GM12878 (cell line): ENCODE measurements at regions not wholly inside any gene's neighbourhood (a gene's known extent, or its start where the extent isn't known, plus 50 kb on each side); places are given as distances from the start of the nearest gene placed in this dataset.

ENCODE experiments used
- ATAC-seq: fragments of 200-7000 bp; cut with Tn5 transposase; 3 replicates; pipeline ENCODE4 v1.9.1; 2020; ENCODE audit warnings: mild to moderate bottlenecking, moderate library complexity
- BruUV-seq: library from RNA; stranded (reverse); fragments of 400-500 nt; replicated peaks from 2 replicates; lab custom pipeline; 2021; lab: Mats Ljungman, UMichigan
- CTCF ChIA-PET: fragments of 300-600 bp; sonication (Branson Sonifier 250); formaldehyde crosslinking; extraction: SDS; loops from one replicate; lab custom pipeline; 2021; ENCODE audit warnings: inconsistent platforms; lab: Yijun Ruan, JAX
- POLR2A ChIA-PET: fragments of 350-600 bp; formaldehyde crosslinking; extraction: SDS; loops from one replicate; lab custom pipeline; 2021; ENCODE audit warnings: inconsistent platforms; lab: Charles Lee
- RAD21 ChIA-PET: fragments of 300-600 bp; sonication (Branson Sonifier 250); formaldehyde crosslinking; loops from one replicate; lab custom pipeline; 2023; ENCODE audit warnings: antibody characterized with exemption; ENCODE audit not compliant: unreplicated experiment; lab: Charles Lee
- SMC1A ChIA-PET: fragments of 300-600 bp; sonication (Branson Sonifier 250); formaldehyde crosslinking; loops from one replicate; lab custom pipeline; 2023; ENCODE audit not compliant: unreplicated experiment, uncharacterized antibody; lab: Charles Lee
- DNase-seq: peaks from one replicate; pipeline ENCODE4 v3.0.0-alpha.2; 2011; ENCODE audit warnings: low read depth, low spot score
- FAIRE-seq: peaks from 3 replicates; lab custom pipeline; 2011; peaks lifted over from hg19 to GRCh38; lab: Jason Lieb, UNC
- H2AFZ ChIP-seq: 2 replicates; pipeline ENCODE4 v1.6.0; 2011; ENCODE audit warnings: low read depth, low read length, control low read depth; ENCODE audit not compliant: control insufficient read depth
- H3K27ac ChIP-seq: 2 replicates; pipeline ENCODE4 v1.5.1; 2011; ENCODE audit warnings: control low read depth; ENCODE audit not compliant: control insufficient read depth, insufficient read depth
- H3K27me3 ChIP-seq, 2 experiments: replicated peaks in 1 of 2; 2 replicates each; pipeline versions ENCODE4 v1.6.0 to v1.6.1; 2011; ENCODE audit warnings: low read length in 1 of 2; ENCODE audit not compliant: control insufficient read depth in 2 of 2, insufficient read depth in 2 of 2
- H3K36me3 ChIP-seq, 2 experiments: 2 replicates each; pipeline ENCODE4 v1.5.1; 2011; ENCODE audit warnings: low read length in 1 of 2; ENCODE audit not compliant: control insufficient read depth in 2 of 2, insufficient read depth in 2 of 2
- H3K4me1 ChIP-seq: 2 replicates; pipeline ENCODE4 v1.6.1; 2011; ENCODE audit warnings: mild to moderate bottlenecking, low read length, moderate library complexity, mixed read lengths; ENCODE audit not compliant: control insufficient read depth, insufficient read depth
- H3K4me2 ChIP-seq: 2 replicates; pipeline ENCODE4 v1.6.0; 2011; ENCODE audit warnings: control low read depth; ENCODE audit not compliant: control insufficient read depth, insufficient read depth
- H3K4me3 ChIP-seq: fragments of 200-600 bp; sonication (generic); 2 replicates; pipeline ENCODE4 v1.5.1; 2016
- H3K79me2 ChIP-seq: 2 replicates; pipeline ENCODE4 v1.6.0; 2011; ENCODE audit warnings: low read length; ENCODE audit not compliant: control insufficient read depth, insufficient read depth
- H3K9ac ChIP-seq: 2 replicates; pipeline ENCODE4 v1.8.0; 2011; ENCODE audit warnings: low read length, control low read depth, mixed read lengths; ENCODE audit not compliant: control insufficient read depth, insufficient read depth
- H3K9me3 ChIP-seq: replicated peaks from 3 replicates; pipeline ENCODE4 v1.5.1; 2011; ENCODE audit warnings: mild to moderate bottlenecking, low read length; ENCODE audit not compliant: control insufficient read depth, insufficient read depth
- H4K20me1 ChIP-seq: 2 replicates; pipeline ENCODE4 v1.6.0; 2011; ENCODE audit not compliant: control insufficient read depth, insufficient read depth
- CHD4 ChIP-seq: fragments of 200-600 bp; sonication (generic); IDR thresholded peaks from 2 replicates; pipeline ENCODE4 v1.6.1; 2016; ENCODE audit warnings: mild to moderate bottlenecking
- ESRRA ChIP-seq: IDR thresholded peaks from 2 replicates; pipeline ENCODE4 v1.6.1; 2012; ENCODE audit warnings: mild to moderate bottlenecking, low read length, improper control_type of control experiment
- ETV6 ChIP-seq, 2 experiments: fragments of 450-650 bp in 1 of 2; IDR thresholded peaks in 1 of 2; conservative IDR thresholded peaks in 1 of 2; 2 replicates each; pipeline ENCODE4 v1.6.1; 2014; ENCODE audit warnings: antibody characterized with exemption in 1 of 2, borderline replicate concordance in 1 of 2, low read depth in 1 of 2, mild to moderate bottlenecking in 1 of 2, moderate library complexity in 1 of 2
- IKZF1 ChIP-seq: fragments of 450-650 bp; conservative IDR thresholded peaks from 2 replicates; pipeline ENCODE4 v1.6.1; 2017; ENCODE audit warnings: antibody characterized with exemption, mild to moderate bottlenecking
- JUND ChIP-seq: IDR thresholded peaks from 2 replicates; pipeline ENCODE4 v1.6.1; 2012; ENCODE audit warnings: low read depth, mild to moderate bottlenecking, low read length, improper control_type of control experiment, moderate library complexity
- NR2C1 ChIP-seq: fragments of 450-650 bp; IDR thresholded peaks from 2 replicates; pipeline ENCODE4 v1.6.1; 2017; ENCODE audit warnings: antibody characterized with exemption, mild to moderate bottlenecking, moderate library complexity
- PAX8 ChIP-seq: fragments of 450-650 bp; IDR thresholded peaks from 2 replicates; pipeline ENCODE4 v1.6.1; 2017; ENCODE audit warnings: mild to moderate bottlenecking, moderate library complexity
- SMAD1 ChIP-seq: fragments of 450-650 bp; IDR thresholded peaks from 2 replicates; pipeline ENCODE4 v1.6.1; 2018; ENCODE audit warnings: mild to moderate bottlenecking, low read depth; ENCODE audit not compliant: partially characterized antibody
- SPI1 ChIP-seq: IDR thresholded peaks from 2 replicates; pipeline ENCODE4 v1.6.1; 2011; ENCODE audit warnings: low read depth, mild to moderate bottlenecking, low read length, moderate library complexity, borderline replicate concordance; ENCODE audit not compliant: insufficient read depth
- TARDBP ChIP-seq: IDR thresholded peaks from 2 replicates; pipeline ENCODE4 v1.6.1; 2016; ENCODE audit warnings: borderline replicate concordance
- ZBED1 ChIP-seq: IDR thresholded peaks from 2 replicates; pipeline ENCODE4 v1.6.1; 2016; ENCODE audit warnings: borderline replicate concordance
- ZZZ3 ChIP-seq: IDR thresholded peaks from 2 replicates; pipeline ENCODE4 v1.6.1; 2011; ENCODE audit warnings: low read depth; ENCODE audit not compliant: control insufficient read depth, insufficient read length
- WGBS: methylation state at CpG from one replicate; pipeline ENCODE4 v1.1.6; 2016; ENCODE audit warnings: low lambda C conversion rate; ENCODE audit not compliant: insufficient replicate concordance, insufficient coverage; ENCODE audit errors: missing lambda C conversion rate; 5-methylcytosine and 5-hydroxymethylcytosine counted together
- in situ Hi-C: fragments of 300-500 bp; cut with MboI; formaldehyde crosslinking; loops from 9 replicates; pipeline ENCODE4 v1.14.3; 2018; ENCODE audit warnings: mixed read lengths
- intact Hi-C: fragments of 100-400 bp; cut with micrococcal nuclease; formaldehyde crosslinking; loops from one replicate; pipeline ENCODE4 v1.14.2; 2022; ENCODE audit not compliant: unreplicated experiment
- TF ChIP-seq, protein P1 (sequence below): IDR thresholded peaks from 2 replicates; pipeline ENCODE4 v1.6.1; 2012; ENCODE audit warnings: mild to moderate bottlenecking, low read depth, low read length
- TF ChIP-seq, protein P2 (sequence below): IDR thresholded peaks from 2 replicates; pipeline ENCODE4 v1.6.1; 2012; ENCODE audit warnings: low read depth, low read length, improper control_type of control experiment
- TF ChIP-seq, protein P3 (sequence below): fragments of 450-650 bp; conservative IDR thresholded peaks from 2 replicates; pipeline ENCODE4 v1.6.1; 2017; ENCODE audit warnings: mild to moderate bottlenecking, moderate library complexity
- TF ChIP-seq, protein P4 (sequence below): fragments of 450-650 bp; IDR thresholded peaks from 2 replicates; pipeline ENCODE4 v1.6.1; 2018; ENCODE audit warnings: borderline replicate concordance, mild to moderate bottlenecking; ENCODE audit not compliant: partially characterized antibody

DNA sequence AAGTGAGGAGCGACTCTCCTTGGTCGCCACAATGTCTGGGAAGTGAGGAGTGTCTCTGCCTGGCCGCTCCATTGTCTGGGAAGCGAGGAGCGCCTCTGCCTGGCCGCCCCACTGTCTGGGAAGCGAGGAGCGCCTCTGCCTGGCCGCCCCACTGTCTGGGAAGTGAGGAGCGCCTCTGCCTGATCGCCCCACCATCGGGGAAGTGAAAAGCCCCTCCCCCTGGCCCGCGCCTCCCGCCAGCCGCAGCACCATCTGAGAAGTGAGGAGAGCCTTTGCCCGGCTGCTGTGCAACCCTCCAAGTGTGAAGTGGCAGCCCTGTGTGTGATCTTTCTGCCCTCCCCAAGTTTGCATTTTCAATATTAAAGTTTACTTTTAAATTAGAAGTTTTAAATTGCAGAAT is 95.0 kb upstream of the PPP2R5A start:
- TF ChIP-seq JUND (no peak), CHD4 (no peak), SMAD1 (no peak), IKZF1 (no peak), PAX8 (no peak), NR2C1 (no peak), ESRRA (no peak), ETV6 (conservative IDR thresholded peaks at IDR 0.05 in 1 of 2, IDR thresholded peaks at IDR 0.05 in 1 of 2; ENCODE audit: borderline replicate concordance in 1 of 2, low read depth in 1 of 2) (no peak), ZZZ3 (no peak), SPI1 (no peak), TARDBP (no peak), ZBED1 (no peak)
- TF ChIP-seq, protein P1, sequence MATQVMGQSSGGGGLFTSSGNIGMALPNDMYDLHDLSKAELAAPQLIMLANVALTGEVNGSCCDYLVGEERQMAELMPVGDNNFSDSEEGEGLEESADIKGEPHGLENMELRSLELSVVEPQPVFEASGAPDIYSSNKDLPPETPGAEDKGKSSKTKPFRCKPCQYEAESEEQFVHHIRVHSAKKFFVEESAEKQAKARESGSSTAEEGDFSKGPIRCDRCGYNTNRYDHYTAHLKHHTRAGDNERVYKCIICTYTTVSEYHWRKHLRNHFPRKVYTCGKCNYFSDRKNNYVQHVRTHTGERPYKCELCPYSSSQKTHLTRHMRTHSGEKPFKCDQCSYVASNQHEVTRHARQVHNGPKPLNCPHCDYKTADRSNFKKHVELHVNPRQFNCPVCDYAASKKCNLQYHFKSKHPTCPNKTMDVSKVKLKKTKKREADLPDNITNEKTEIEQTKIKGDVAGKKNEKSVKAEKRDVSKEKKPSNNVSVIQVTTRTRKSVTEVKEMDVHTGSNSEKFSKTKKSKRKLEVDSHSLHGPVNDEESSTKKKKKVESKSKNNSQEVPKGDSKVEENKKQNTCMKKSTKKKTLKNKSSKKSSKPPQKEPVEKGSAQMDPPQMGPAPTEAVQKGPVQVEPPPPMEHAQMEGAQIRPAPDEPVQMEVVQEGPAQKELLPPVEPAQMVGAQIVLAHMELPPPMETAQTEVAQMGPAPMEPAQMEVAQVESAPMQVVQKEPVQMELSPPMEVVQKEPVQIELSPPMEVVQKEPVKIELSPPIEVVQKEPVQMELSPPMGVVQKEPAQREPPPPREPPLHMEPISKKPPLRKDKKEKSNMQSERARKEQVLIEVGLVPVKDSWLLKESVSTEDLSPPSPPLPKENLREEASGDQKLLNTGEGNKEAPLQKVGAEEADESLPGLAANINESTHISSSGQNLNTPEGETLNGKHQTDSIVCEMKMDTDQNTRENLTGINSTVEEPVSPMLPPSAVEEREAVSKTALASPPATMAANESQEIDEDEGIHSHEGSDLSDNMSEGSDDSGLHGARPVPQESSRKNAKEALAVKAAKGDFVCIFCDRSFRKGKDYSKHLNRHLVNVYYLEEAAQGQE = no peak
- TF ChIP-seq, protein P2, sequence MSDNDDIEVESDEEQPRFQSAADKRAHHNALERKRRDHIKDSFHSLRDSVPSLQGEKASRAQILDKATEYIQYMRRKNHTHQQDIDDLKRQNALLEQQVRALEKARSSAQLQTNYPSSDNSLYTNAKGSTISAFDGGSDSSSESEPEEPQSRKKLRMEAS = no peak
- TF ChIP-seq, protein P3, sequence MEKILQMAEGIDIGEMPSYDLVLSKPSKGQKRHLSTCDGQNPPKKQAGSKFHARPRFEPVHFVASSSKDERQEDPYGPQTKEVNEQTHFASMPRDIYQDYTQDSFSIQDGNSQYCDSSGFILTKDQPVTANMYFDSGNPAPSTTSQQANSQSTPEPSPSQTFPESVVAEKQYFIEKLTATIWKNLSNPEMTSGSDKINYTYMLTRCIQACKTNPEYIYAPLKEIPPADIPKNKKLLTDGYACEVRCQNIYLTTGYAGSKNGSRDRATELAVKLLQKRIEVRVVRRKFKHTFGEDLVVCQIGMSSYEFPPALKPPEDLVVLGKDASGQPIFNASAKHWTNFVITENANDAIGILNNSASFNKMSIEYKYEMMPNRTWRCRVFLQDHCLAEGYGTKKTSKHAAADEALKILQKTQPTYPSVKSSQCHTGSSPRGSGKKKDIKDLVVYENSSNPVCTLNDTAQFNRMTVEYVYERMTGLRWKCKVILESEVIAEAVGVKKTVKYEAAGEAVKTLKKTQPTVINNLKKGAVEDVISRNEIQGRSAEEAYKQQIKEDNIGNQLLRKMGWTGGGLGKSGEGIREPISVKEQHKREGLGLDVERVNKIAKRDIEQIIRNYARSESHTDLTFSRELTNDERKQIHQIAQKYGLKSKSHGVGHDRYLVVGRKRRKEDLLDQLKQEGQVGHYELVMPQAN = no peak
- TF ChIP-seq, protein P4, sequence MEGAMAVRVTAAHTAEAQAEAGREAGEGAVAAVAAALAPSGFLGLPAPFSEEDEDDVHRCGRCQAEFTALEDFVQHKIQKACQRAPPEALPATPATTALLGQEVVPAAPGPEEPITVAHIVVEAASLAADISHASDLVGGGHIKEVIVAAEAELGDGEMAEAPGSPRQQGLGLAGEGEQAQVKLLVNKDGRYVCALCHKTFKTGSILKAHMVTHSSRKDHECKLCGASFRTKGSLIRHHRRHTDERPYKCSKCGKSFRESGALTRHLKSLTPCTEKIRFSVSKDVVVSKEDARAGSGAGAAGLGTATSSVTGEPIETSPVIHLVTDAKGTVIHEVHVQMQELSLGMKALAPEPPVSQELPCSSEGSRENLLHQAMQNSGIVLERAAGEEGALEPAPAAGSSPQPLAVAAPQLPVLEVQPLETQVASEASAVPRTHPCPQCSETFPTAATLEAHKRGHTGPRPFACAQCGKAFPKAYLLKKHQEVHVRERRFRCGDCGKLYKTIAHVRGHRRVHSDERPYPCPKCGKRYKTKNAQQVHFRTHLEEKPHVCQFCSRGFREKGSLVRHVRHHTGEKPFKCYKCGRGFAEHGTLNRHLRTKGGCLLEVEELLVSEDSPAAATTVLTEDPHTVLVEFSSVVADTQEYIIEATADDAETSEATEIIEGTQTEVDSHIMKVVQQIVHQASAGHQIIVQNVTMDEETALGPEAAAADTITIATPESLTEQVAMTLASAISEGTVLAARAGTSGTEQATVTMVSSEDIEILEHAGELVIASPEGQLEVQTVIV = no peak
- ATAC-seq = no peak
- BruUV-seq = no TSS peak
- Histone ChIP-seq H3K4me1 (peaks cover 12% of the 10 kb centered on the region), H3K4me3 (no peak overlapping the region), H3K27me3 (no peaks in the 10 kb centered on the region), H4K20me1 (no peaks in the 10 kb centered on the region), H3K9ac (no peak overlapping the region), H3K36me3 (no peaks in the 10 kb centered on the region), H3K79me2 (no peaks in the 10 kb centered on the region), H3K4me2 (no peak overlapping the region), H2AFZ (no peak overlapping the region), H3K9me3 (no peaks in the 10 kb centered on the region; the same call in 2 of the 3 replicates), H3K27ac (no peak overlapping the region)
- ChIA-PET CTCF (no interaction called here), RAD21 (interaction anchor here (1.0 kb wide), 1 partner anchor 27 kb away, joined by 4 read pairs; no protein-coding TSS in a partner anchor), SMC1A (interaction anchor here (0.6 kb wide), 1 partner anchor 23 kb away, joined by 3 read pairs; no protein-coding TSS in a partner anchor), POLR2A (no interaction called here)
- intact Hi-C loops = no loop called here
- in situ Hi-C loops = no loop called here
- no peak for DNase-seq
- 94% methylated on average over 11 of the region's 17 CpGs for WGBS
- no peak for FAIRE-seq
